SK-N-SH (cell line): ENCODE measurements at regions not wholly inside any gene's neighbourhood (a gene's known extent, or its start where the extent isn't known, plus 50 kb on each side); places are given as distances from the start of the nearest gene placed in this dataset.

Experiments used
- CTCF ChIA-PET: fragments of 300-600, 350-600 bp; formaldehyde crosslinking; extraction: SDS; loops from one replicate; lab custom pipeline; 2021; lab: Yijun Ruan, JAX
- POLR2A ChIA-PET: fragments of 350-600 bp; sonication (Branson Sonifier 250); formaldehyde crosslinking; extraction: SDS; loops from one replicate; lab custom pipeline; 2020; ENCODE audit warnings: antibody characterized with exemption, inconsistent platforms; lab: Yijun Ruan, JAX
- DNase-seq: peaks from one replicate; pipeline ENCODE4 v3.0.0; 2012
- H2AFZ ChIP-seq: fragments of 200-600 bp; sonication (generic); 2 replicates; pipeline ENCODE4 v1.8.1; 2016; ENCODE audit warnings: antibody characterized with exemption, mild to moderate bottlenecking, low read depth
- H3F3A ChIP-seq: fragments of 200-600 bp; sonication (generic); replicated peaks from 2 replicates; pipeline ENCODE3; 2016; ENCODE audit warnings: antibody characterized with exemption, mild to moderate bottlenecking; ENCODE audit not compliant: insufficient read depth
- H3K27ac ChIP-seq, 2 experiments: fragments of 200-500 bp in 1 of 2; fragments of 200-600 bp in 1 of 2; sonication (Bioruptor generic) in 1 of 2; sonication (generic), shearing (Covaris generic) in 1 of 2; 2 replicates each; pipeline versions ENCODE4 v1.5.1 to v1.6.1; 2014 to 2016; ENCODE audit warnings: low read depth in 2 of 2, inconsistent platforms in 1 of 2, low read length in 1 of 2, mild to moderate bottlenecking in 1 of 2, mixed read lengths in 1 of 2
- H3K27me3 ChIP-seq: fragments of 200-600 bp; sonication (generic), shearing (Covaris generic); 2 replicates; pipeline ENCODE4 v1.6.1; 2016; ENCODE audit warnings: mixed run types; ENCODE audit not compliant: insufficient read depth
- H3K36me3 ChIP-seq, 2 experiments: fragments of 200-500 bp in 1 of 2; fragments of 200-600 bp in 1 of 2; sonication (Bioruptor generic) in 1 of 2; sonication (generic) in 1 of 2; replicated peaks in 1 of 2; 2 replicates each; pipeline versions ENCODE3 to v1.5.1; 2014 to 2016; ENCODE audit warnings: low read length in 1 of 2, mild to moderate bottlenecking in 1 of 2; ENCODE audit not compliant: insufficient read depth in 2 of 2, control insufficient read depth in 1 of 2
- H3K4me1 ChIP-seq, 2 experiments: fragments of 200-500 bp in 1 of 2; fragments of 200-600 bp in 1 of 2; sonication (Bioruptor generic) in 1 of 2; sonication (generic), shearing (Covaris generic) in 1 of 2; 2 replicates each; pipeline versions ENCODE4 v1.5.1 to v1.6.1; 2014 to 2016; ENCODE audit warnings: low read depth in 1 of 2, low read length in 1 of 2, mixed run types in 1 of 2; ENCODE audit not compliant: insufficient read depth in 2 of 2, control insufficient read depth in 1 of 2
- H3K4me2 ChIP-seq: fragments of 200-600 bp; sonication (generic), shearing (Covaris generic); 2 replicates; pipeline ENCODE4 v1.6.1; 2017; ENCODE audit warnings: mixed run types
- H3K4me3 ChIP-seq, 2 experiments: fragments of 200-500 bp in 1 of 2; fragments of 200-600 bp in 1 of 2; sonication (Bioruptor generic) in 1 of 2; sonication (generic), shearing (Covaris generic) in 1 of 2; 2 replicates each; pipeline versions ENCODE4 v1.5.1 to v1.8.1; 2014 to 2016; ENCODE audit warnings: low read depth in 2 of 2, inconsistent platforms in 1 of 2, low read length in 1 of 2, mild to moderate bottlenecking in 1 of 2, mixed read lengths in 1 of 2, moderate library complexity in 1 of 2
- H3K79me2 ChIP-seq: fragments of 200-600 bp; sonication (generic); 2 replicates; pipeline ENCODE4 v1.8.1; 2017; ENCODE audit warnings: mild to moderate bottlenecking; ENCODE audit not compliant: insufficient read depth
- H3K9ac ChIP-seq: fragments of 200-600 bp; sonication (generic); 2 replicates; pipeline ENCODE4 v1.6.1; 2017; ENCODE audit warnings: mixed run types
- H3K9me2 ChIP-seq: fragments of 200-600 bp; sonication (generic); 2 replicates; pipeline ENCODE4 v1.6.1; 2017; ENCODE audit warnings: mixed run types
- H3K9me3 ChIP-seq: fragments of 200-600 bp; sonication (generic); 2 replicates; pipeline ENCODE4 v1.6.1; 2017; ENCODE audit warnings: mixed run types, mild to moderate bottlenecking, moderate library complexity
- H4K20me1 ChIP-seq: fragments of 200-600 bp; sonication (generic); 2 replicates; pipeline ENCODE4 v1.6.1; 2017; ENCODE audit warnings: mild to moderate bottlenecking, mixed run types; ENCODE audit not compliant: insufficient read depth
- FOSL2 ChIP-seq: IDR thresholded peaks from 2 replicates; pipeline ENCODE4 v1.4.0; 2012; ENCODE audit warnings: low read depth, mild to moderate bottlenecking, moderate library complexity, borderline replicate concordance
- IRF3 ChIP-seq: fragments of 150-350 bp; IDR thresholded peaks from 2 replicates; pipeline ENCODE4 v1.6.1; 2016; ENCODE audit warnings: mild to moderate bottlenecking, low read depth, low read length
- JUND ChIP-seq: IDR thresholded peaks from 2 replicates; pipeline ENCODE4 v1.4.0; 2012
- MEF2A ChIP-seq: IDR thresholded peaks from 2 replicates; pipeline ENCODE4 v1.4.0; 2012; ENCODE audit warnings: low read depth, borderline replicate concordance
- NFIC ChIP-seq: IDR thresholded peaks from 2 replicates; pipeline ENCODE4 v1.4.0; 2012; ENCODE audit warnings: borderline replicate concordance
- NRF1 ChIP-seq: IDR thresholded peaks from 2 replicates; pipeline ENCODE4 v1.6.1; 2012; ENCODE audit warnings: low read depth, mild to moderate bottlenecking, low read length
- POLR2AphosphoS5 ChIP-seq: IDR thresholded peaks from 2 replicates; pipeline ENCODE4 v1.6.1; 2012; ENCODE audit warnings: low read depth, low read length
- RXRA ChIP-seq: IDR thresholded peaks from 2 replicates; pipeline ENCODE4 v1.4.0; 2012; ENCODE audit warnings: low read depth, mild to moderate bottlenecking, borderline replicate concordance
- TAF1 ChIP-seq: IDR thresholded peaks from 2 replicates; pipeline ENCODE4 v1.6.1; 2012; ENCODE audit warnings: low read depth, mild to moderate bottlenecking, low read length, moderate library complexity, borderline replicate concordance
- WGBS: methylation state at CpG from one replicate; pipeline ENCODE4 v1.1.6; 2017; ENCODE audit warnings: low lambda C conversion rate; 5-methylcytosine and 5-hydroxymethylcytosine counted together
- TF ChIP-seq, protein P1 (sequence below): IDR thresholded peaks from 2 replicates; pipeline ENCODE4 v1.4.0; 2012; ENCODE audit warnings: low read depth, borderline replicate concordance
- TF ChIP-seq, protein P2 (sequence below): IDR thresholded peaks from 2 replicates; pipeline ENCODE4 v1.4.0; 2012; ENCODE audit warnings: low read depth

DNA sequence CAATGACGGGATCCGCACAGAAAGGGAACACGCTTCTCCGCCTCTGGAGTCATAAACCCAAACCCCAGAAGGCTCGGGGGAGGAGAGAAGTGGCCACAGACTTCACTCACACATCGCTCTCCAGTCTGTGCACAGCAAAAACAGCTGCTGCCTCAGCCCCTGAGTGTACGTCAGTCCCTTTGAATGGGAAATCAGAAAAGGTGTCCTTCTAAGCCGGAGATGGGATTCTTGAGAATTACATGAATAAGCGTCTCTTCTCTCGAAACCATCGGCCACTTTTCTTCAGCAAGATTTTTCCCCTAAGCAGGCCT lies 78.3 kb downstream of the PDCL3 start:
- Histone ChIP-seq H3K4me3 (no peak overlapping the region), H3K9me2 (no peaks in the 10 kb centered on the region), H4K20me1 (no peaks in the 10 kb centered on the region), H3K27me3 (peaks cover 13% of the 10 kb centered on the region; the same call in 1 of the 2 replicates), H3K4me2 (no peak overlapping the region)
- TF ChIP-seq, protein P1, sequence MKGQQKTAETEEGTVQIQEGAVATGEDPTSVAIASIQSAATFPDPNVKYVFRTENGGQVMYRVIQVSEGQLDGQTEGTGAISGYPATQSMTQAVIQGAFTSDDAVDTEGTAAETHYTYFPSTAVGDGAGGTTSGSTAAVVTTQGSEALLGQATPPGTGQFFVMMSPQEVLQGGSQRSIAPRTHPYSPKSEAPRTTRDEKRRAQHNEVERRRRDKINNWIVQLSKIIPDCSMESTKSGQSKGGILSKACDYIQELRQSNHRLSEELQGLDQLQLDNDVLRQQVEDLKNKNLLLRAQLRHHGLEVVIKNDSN = no peak
- TF ChIP-seq JUND (no peak), FOSL2 (no peak), IRF3 (no peak), MEF2A (no peak), NFIC (no peak), RXRA (no peak), TAF1 (no peak), POLR2AphosphoS5 (no peak), NRF1 (no peak)
- TF ChIP-seq, protein P2, sequence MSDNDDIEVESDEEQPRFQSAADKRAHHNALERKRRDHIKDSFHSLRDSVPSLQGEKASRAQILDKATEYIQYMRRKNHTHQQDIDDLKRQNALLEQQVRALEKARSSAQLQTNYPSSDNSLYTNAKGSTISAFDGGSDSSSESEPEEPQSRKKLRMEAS = no peak
- TF ChIP-seq, all 33 proteins: peak for 0
- Histone ChIP-seq H2AFZ (no peak overlapping the region), H3K9me3 (no peaks in the 10 kb centered on the region), H3F3A (no peaks in the 10 kb centered on the region), H3K36me3 (no peaks in the 10 kb centered on the region), H3K79me2 (no peaks in the 10 kb centered on the region), H3K4me1 (no peaks in the 10 kb centered on the region), H3K9ac (no peak overlapping the region), H3K27ac (no peak overlapping the region)
- DNase-seq = no peak
- POLR2A ChIA-PET = no interaction called here
- CTCF ChIA-PET = no interaction called here
- 80% methylated on average over 11 of the region's 11 CpGs for WGBS

- H4K20me1 ChIP-seq = no peaks in the 10 kb centered on the region
- no peaks in the 10 kb centered on the region for H3K36me3 ChIP-seq
- no peak overlapping the region for H3K4me2 ChIP-seq
- DNase-seq = no peak
- TF ChIP-seq MEF2A = no peak
- TF ChIP-seq, protein P1 = no peak
- no peak overlapping the region for H3K4me3 ChIP-seq
- WGBS = 49% methylated on average over 5 of the region's 8 CpGs
- ChIA-PET POLR2A (no interaction called here), CTCF (no interaction called here)
- H2AFZ ChIP-seq = no peak overlapping the region
- H3K27ac ChIP-seq = no peak overlapping the region
- H3K9me2 ChIP-seq = no peaks in the 10 kb centered on the region
- no peaks in the 10 kb centered on the region for H3F3A ChIP-seq
- no peaks in the 10 kb centered on the region for H3K4me1 ChIP-seq
- H3K9me3 ChIP-seq = no peaks in the 10 kb centered on the region
- no peaks in the 10 kb centered on the region for H3K79me2 ChIP-seq
- H3K9ac ChIP-seq = no peak overlapping the region
- H3K27me3 ChIP-seq = peaks cover 13% of the 10 kb centered on the region; the same call in 1 of the 2 replicates
Measured at GRCh38 chr2:100642425-100642824, 79.6 kb downstream of the PDCL3 start.
